Erythroblast (primary cell): ENCODE measurements at regions not wholly inside any gene's neighbourhood (a gene's known extent, or its start where the extent isn't known, plus 50 kb on each side); places are given as distances from the start of the nearest gene placed in this dataset.

Experiments
- GATA1 ChIP-seq: IDR thresholded peaks from 2 replicates; pipeline ENCODE4 v1.6.1; 2011; ENCODE audit warnings: low read depth, mild to moderate bottlenecking, control low read depth, low read length, moderate library complexity
- POLR2A ChIP-seq: IDR thresholded peaks from 2 replicates; pipeline ENCODE4 v1.6.1; 2011; ENCODE audit warnings: mild to moderate bottlenecking, low read length

DNA sequence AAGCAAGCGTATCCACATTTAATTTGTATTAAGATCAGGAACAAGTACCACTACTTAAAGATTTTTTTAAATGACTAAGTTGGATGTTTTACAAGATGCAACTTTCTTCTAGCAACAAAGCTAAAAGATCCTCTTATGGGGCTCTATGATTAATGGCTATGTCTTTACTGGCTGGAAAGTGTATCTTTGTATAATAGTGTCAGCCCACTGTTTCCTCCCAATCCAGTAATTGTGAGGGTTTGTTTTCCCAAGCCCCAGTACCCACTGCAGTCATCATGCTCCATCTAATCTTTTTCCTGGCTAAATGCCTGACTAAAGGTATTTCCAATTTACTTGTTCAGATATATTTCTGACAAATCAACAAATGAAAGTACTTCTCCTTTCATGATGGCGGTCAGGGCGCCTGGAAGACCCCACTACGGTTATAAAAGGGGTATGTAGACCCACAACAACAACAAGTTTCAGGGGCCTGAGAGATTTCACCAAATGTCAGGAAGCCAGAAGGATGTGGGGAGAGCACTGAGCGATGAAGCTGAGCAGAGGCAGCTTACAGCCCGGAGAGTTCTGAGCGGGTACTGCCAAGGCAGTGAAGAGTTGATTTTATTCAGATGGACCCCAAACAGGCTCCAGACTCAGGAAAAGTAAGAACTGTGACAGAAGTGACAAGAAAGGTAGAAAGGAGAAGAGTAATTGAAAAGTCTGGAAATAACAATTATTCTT lies 222.6 kb upstream of the KLF14 start:
- TF ChIP-seq POLR2A (no peak), GATA1 (no peak)
